LNCaP clone FGC (cell line): ENCODE measurements at regions not wholly inside any gene's neighbourhood (a gene's known extent, or its start where the extent isn't known, plus 50 kb on each side); places are given as distances from the start of the nearest gene placed in this dataset.

Source experiments
- DNase-seq: peaks from one replicate; pipeline ENCODE4 v3.0.0-alpha.2; 2011; ENCODE audit warnings: low read depth
- H3K4me3 ChIP-seq: 2 replicates; pipeline ENCODE4 v1.5.1; 2011; ENCODE audit warnings: mild to moderate bottlenecking, low read depth, low read length, control low read depth
- CTCF ChIP-seq: IDR thresholded peaks from 2 replicates; pipeline ENCODE4 v1.5.1; 2012; ENCODE audit warnings: mild to moderate bottlenecking; ENCODE audit not compliant: control insufficient read depth, insufficient read depth; ENCODE audit errors: extremely low read depth

DNA sequence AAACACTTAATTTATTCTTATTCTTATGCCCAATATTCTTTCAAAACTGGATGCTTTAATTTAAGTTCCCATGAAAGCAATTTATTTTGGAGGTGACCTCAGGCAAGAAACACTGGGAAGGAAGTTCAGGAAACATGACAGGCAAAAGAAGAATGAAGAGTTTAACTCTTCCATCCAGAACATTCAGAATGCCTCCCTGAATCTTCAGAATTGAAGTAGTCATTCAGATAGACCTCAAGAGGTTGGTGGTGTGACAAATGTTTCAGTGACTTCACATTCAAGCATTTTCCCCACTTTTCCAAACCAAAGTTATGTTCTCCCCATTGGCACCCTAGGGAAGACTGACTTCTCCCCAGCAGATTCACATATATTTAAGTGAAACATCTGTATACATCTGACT, 110.5 kb downstream of the HAO1 start:
- H3K4me3 ChIP-seq = no peak overlapping the region
- no peak for DNase-seq
- no peak for TF ChIP-seq CTCF
